ENCODE measurements at regions not wholly inside any gene's neighbourhood (a gene's known extent, or its start where the extent isn't known, plus 50 kb on each side); places are given as distances from the start of the nearest gene placed in this dataset.

DNA sequence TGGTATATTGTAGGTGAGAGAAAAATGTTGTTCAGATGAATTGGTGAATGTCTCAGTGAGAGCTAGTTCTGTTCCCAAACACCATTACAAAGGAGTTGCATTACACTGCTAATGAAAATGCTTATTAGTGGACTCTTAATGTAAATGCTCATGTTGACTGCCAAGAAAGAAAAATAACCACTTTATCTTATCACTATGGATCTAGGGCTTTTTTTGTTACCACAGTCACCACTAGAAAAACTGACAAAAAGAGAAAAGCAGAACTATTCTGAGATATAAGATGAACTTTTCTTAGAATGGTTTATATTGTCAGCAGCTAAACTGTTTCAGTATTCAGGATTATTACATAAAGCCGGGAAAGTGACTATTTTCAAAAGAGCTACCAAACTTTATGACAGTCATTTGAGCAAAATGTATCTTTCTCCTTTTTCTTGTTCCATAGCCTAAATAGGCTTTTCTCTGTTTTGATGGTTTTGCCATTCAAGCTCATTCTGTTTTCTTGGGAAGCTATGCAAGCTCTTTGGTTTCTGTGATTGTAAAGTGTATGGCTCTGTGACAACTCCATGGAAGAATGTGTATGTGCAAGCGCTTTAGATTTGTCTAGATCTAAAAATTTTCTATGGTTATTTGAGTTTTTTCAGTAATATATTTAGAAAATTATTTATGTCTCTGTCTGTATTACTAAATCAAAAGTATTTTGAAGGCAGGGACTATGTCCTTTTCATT, 64.2 kb upstream of the DPH5 start:
- no peaks in the 10 kb centered on the region for H3F3A ChIP-seq (replicated peaks; ENCODE audit: low read depth)
- H3K9me2 ChIP-seq (ENCODE audit: insufficient read depth), result no peaks in the 10 kb centered on the region
- H3K79me2 ChIP-seq (replicated peaks; ENCODE audit: insufficient read depth), result no peaks in the 10 kb centered on the region
- no peaks in the 10 kb centered on the region for H3K27me3 ChIP-seq (ENCODE audit: insufficient read depth)
- no peak overlapping the region for H3K27ac ChIP-seq (ENCODE audit: low read depth)
- Mint-ChIP-seq H3K36me3 (ENCODE audit: low read depth) (no peaks in the 10 kb centered on the region), H3K4me1 (no peaks in the 10 kb centered on the region; the same call in 2 of the 3 replicates), H3K27me3 (ENCODE audit: insufficient read depth, low read depth, poor library complexity) (no peaks in the 10 kb centered on the region), H3K27ac (no peak overlapping the region), H3K4me3 (no peak overlapping the region), H3K9me3 (no peaks in the 10 kb centered on the region)
- no peaks in the 10 kb centered on the region for H3K4me1 ChIP-seq (ENCODE audit: insufficient read depth)
- DNase-seq (ENCODE audit: low spot score) (no peak), ATAC-seq (no peak)
- H2AFZ ChIP-seq, result no peak overlapping the region
- no peak overlapping the region for H3K4me3 ChIP-seq
- H4K20me1 ChIP-seq (replicated peaks; ENCODE audit: insufficient read depth), result no peaks in the 10 kb centered on the region
- TF ChIP-seq CREB1 (CRISPR knock-in tag; IDR thresholded peaks at IDR 0.05; ENCODE audit: low read depth) (no peak), EZH2phosphoT487 (IDR thresholded peaks at IDR 0.05; ENCODE audit: unreplicated experiment) (no peak), ZNF331 (CRISPR knock-in tag; IDR thresholded peaks at IDR 0.05; ENCODE audit: low read depth) (no peak), EZH2 (IDR thresholded peaks at IDR 0.05; ENCODE audit: low read depth, unreplicated experiment) (no peak), POLR2AphosphoS5 (IDR thresholded peaks at IDR 0.05; ENCODE audit: low read depth) (no peak), STAT1 (IDR thresholded peaks at IDR 0.05; ENCODE audit: unreplicated experiment) (no peak), ZNF114 (CRISPR knock-in tag; IDR thresholded peaks at IDR 0.05) (no peak), NANOG (IDR thresholded peaks at IDR 0.05; ENCODE audit: borderline replicate concordance) (no peak), JUNB (IDR thresholded peaks at IDR 0.05; ENCODE audit: unreplicated experiment) (no peak)
- TF ChIP-seq, protein P1, sequence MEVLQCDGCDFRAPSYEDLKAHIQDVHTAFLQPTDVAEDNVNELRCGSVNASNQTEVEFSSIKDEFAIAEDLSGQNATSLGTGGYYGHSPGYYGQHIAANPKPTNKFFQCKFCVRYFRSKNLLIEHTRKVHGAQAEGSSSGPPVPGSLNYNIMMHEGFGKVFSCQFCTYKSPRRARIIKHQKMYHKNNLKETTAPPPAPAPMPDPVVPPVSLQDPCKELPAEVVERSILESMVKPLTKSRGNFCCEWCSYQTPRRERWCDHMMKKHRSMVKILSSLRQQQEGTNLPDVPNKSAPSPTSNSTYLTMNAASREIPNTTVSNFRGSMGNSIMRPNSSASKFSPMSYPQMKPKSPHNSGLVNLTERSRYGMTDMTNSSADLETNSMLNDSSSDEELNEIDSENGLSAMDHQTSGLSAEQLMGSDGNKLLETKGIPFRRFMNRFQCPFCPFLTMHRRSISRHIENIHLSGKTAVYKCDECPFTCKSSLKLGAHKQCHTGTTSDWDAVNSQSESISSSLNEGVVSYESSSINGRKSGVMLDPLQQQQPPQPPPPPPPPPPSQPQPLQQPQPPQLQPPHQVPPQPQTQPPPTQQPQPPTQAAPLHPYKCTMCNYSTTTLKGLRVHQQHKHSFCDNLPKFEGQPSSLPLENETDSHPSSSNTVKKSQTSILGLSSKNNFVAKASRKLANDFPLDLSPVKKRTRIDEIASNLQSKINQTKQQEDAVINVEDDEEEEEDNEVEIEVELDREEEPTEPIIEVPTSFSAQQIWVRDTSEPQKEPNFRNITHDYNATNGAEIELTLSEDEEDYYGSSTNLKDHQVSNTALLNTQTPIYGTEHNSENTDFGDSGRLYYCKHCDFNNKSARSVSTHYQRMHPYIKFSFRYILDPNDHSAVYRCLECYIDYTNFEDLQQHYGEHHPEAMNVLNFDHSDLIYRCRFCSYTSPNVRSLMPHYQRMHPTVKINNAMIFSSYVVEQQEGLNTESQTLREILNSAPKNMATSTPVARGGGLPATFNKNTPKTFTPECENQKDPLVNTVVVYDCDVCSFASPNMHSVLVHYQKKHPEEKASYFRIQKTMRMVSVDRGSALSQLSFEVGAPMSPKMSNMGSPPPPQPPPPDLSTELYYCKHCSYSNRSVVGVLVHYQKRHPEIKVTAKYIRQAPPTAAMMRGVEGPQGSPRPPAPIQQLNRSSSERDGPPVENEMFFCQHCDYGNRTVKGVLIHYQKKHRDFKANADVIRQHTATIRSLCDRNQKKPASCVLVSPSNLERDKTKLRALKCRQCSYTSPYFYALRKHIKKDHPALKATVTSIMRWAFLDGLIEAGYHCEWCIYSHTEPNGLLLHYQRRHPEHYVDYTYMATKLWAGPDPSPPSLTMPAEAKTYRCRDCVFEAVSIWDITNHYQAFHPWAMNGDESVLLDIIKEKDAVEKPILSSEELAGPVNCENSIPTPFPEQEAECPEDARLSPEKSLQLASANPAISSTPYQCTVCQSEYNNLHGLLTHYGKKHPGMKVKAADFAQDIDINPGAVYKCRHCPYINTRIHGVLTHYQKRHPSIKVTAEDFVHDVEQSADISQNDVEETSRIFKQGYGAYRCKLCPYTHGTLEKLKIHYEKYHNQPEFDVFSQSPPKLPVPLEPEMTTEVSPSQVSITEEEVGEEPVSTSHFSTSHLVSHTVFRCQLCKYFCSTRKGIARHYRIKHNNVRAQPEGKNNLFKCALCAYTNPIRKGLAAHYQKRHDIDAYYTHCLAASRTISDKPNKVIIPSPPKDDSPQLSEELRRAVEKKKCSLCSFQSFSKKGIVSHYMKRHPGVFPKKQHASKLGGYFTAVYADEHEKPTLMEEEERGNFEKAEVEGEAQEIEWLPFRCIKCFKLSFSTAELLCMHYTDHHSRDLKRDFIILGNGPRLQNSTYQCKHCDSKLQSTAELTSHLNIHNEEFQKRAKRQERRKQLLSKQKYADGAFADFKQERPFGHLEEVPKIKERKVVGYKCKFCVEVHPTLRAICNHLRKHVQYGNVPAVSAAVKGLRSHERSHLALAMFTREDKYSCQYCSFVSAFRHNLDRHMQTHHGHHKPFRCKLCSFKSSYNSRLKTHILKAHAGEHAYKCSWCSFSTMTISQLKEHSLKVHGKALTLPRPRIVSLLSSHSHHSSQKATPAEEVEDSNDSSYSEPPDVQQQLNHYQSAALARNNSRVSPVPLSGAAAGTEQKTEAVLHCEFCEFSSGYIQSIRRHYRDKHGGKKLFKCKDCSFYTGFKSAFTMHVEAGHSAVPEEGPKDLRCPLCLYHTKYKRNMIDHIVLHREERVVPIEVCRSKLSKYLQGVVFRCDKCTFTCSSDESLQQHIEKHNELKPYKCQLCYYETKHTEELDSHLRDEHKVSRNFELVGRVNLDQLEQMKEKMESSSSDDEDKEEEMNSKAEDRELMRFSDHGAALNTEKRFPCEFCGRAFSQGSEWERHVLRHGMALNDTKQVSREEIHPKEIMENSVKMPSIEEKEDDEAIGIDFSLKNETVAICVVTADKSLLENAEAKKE (CRISPR knock-in tag; IDR thresholded peaks at IDR 0.05), result no peak
- TF ChIP-seq, protein P2, sequence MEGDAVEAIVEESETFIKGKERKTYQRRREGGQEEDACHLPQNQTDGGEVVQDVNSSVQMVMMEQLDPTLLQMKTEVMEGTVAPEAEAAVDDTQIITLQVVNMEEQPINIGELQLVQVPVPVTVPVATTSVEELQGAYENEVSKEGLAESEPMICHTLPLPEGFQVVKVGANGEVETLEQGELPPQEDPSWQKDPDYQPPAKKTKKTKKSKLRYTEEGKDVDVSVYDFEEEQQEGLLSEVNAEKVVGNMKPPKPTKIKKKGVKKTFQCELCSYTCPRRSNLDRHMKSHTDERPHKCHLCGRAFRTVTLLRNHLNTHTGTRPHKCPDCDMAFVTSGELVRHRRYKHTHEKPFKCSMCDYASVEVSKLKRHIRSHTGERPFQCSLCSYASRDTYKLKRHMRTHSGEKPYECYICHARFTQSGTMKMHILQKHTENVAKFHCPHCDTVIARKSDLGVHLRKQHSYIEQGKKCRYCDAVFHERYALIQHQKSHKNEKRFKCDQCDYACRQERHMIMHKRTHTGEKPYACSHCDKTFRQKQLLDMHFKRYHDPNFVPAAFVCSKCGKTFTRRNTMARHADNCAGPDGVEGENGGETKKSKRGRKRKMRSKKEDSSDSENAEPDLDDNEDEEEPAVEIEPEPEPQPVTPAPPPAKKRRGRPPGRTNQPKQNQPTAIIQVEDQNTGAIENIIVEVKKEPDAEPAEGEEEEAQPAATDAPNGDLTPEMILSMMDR (conservative IDR thresholded peaks at IDR 0.05; ENCODE audit: low read depth in 2 of 2), result no peak
- TF ChIP-seq, protein P3, sequence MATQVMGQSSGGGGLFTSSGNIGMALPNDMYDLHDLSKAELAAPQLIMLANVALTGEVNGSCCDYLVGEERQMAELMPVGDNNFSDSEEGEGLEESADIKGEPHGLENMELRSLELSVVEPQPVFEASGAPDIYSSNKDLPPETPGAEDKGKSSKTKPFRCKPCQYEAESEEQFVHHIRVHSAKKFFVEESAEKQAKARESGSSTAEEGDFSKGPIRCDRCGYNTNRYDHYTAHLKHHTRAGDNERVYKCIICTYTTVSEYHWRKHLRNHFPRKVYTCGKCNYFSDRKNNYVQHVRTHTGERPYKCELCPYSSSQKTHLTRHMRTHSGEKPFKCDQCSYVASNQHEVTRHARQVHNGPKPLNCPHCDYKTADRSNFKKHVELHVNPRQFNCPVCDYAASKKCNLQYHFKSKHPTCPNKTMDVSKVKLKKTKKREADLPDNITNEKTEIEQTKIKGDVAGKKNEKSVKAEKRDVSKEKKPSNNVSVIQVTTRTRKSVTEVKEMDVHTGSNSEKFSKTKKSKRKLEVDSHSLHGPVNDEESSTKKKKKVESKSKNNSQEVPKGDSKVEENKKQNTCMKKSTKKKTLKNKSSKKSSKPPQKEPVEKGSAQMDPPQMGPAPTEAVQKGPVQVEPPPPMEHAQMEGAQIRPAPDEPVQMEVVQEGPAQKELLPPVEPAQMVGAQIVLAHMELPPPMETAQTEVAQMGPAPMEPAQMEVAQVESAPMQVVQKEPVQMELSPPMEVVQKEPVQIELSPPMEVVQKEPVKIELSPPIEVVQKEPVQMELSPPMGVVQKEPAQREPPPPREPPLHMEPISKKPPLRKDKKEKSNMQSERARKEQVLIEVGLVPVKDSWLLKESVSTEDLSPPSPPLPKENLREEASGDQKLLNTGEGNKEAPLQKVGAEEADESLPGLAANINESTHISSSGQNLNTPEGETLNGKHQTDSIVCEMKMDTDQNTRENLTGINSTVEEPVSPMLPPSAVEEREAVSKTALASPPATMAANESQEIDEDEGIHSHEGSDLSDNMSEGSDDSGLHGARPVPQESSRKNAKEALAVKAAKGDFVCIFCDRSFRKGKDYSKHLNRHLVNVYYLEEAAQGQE (IDR thresholded peaks at IDR 0.05; ENCODE audit: unreplicated experiment), result no peak
- TF ChIP-seq, protein P4, sequence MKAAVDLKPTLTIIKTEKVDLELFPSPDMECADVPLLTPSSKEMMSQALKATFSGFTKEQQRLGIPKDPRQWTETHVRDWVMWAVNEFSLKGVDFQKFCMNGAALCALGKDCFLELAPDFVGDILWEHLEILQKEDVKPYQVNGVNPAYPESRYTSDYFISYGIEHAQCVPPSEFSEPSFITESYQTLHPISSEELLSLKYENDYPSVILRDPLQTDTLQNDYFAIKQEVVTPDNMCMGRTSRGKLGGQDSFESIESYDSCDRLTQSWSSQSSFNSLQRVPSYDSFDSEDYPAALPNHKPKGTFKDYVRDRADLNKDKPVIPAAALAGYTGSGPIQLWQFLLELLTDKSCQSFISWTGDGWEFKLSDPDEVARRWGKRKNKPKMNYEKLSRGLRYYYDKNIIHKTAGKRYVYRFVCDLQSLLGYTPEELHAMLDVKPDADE (IDR thresholded peaks at IDR 0.05), result no peak
- H3K4me2 ChIP-seq, result no peak overlapping the region
- H3K36me3 ChIP-seq (ENCODE audit: insufficient read depth), result no peaks in the 10 kb centered on the region

All from GM23338 (cell line).